GM11168 (cell line): ENCODE measurements at regions not wholly inside any gene's neighbourhood (a gene's known extent, or its start where the extent isn't known, plus 50 kb on each side); places are given as distances from the start of the nearest gene placed in this dataset.
"Not testable (repeated sequence)": the region's sequence is repeated elsewhere in the genome, so short reads cannot be mapped to it uniquely, and the experiment has no call there.

Source experiments
- in situ Hi-C: fragments of 300-500 bp; cut with MboI; formaldehyde crosslinking; loops from one replicate; pipeline ENCODE4 v1.12.0; 2022; ENCODE audit warnings: low sequenced_read_pairs; ENCODE audit not compliant: unreplicated experiment

GRCh38 chr5:90338712-90339372, 70.7 kb downstream of the CETN3 start:
- in situ Hi-C loops, result no loop called here

GRCh38 chr5:90337449-90338052, 72.0 kb downstream of the CETN3 start:
- in situ Hi-C loops, result no loop called here

- in situ Hi-C loops, result no loop called here
These were observed 72.8 kb downstream of the CETN3 start for GRCh38 chr5:90336752-90337151.

GRCh38 chr5:90334741-90335140, 74.8 kb downstream of the CETN3 start:
- in situ Hi-C loops, result no loop called here

GRCh38 chr5:90329911-90330310, 79.6 kb downstream of the CETN3 start:
- in situ Hi-C loops, result no loop called here

GRCh38 chr5:90326995-90327394, 82.6 kb downstream of the CETN3 start:
- in situ Hi-C loops, result no loop called here

GRCh38 chr5:90325093-90325492, 84.5 kb downstream of the CETN3 start:
- in situ Hi-C loops, result no loop called here

GRCh38 chr5:90320348-90320747, 89.2 kb downstream of the CETN3 start:
- in situ Hi-C loops, result not testable (repeated sequence)

- in situ Hi-C loops, result no loop called here
These were observed 97.5 kb downstream of the CETN3 start for GRCh38 chr5:90312027-90312426.

- in situ Hi-C loops, result no loop called here
These were observed 98.2 kb downstream of the CETN3 start for GRCh38 chr5:90311401-90311800.

- in situ Hi-C loops, result no loop called here
These were observed 100.6 kb downstream of the CETN3 start for GRCh38 chr5:90308787-90309585.

GRCh38 chr5:90307782-90308181, 101.8 kb downstream of the CETN3 start:
- in situ Hi-C loops, result no loop called here

GRCh38 chr5:90307322-90307721, 102.2 kb downstream of the CETN3 start:
- in situ Hi-C loops, result no loop called here

- in situ Hi-C loops, result no loop called here
These were observed 102.9 kb downstream of the CETN3 start for GRCh38 chr5:90306613-90307012.

GRCh38 chr5:90305041-90305720, 104.4 kb downstream of the CETN3 start:
- in situ Hi-C loops, result no loop called here

- in situ Hi-C loops, result no loop called here
These were observed 108.3 kb downstream of the CETN3 start for GRCh38 chr5:90301248-90301647.

GRCh38 chr5:90297045-90297764, 112.4 kb downstream of the CETN3 start:
- in situ Hi-C loops, result no loop called here

- in situ Hi-C loops, result no loop called here
These were observed 115.0 kb downstream of the CETN3 start for GRCh38 chr5:90294604-90295003.

GRCh38 chr5:90293931-90294330, 115.6 kb downstream of the CETN3 start:
- in situ Hi-C loops, result no loop called here

GRCh38 chr5:90290648-90291047, 118.9 kb downstream of the CETN3 start:
- in situ Hi-C loops, result no loop called here
